Pulmonary artery endothelial cell (primary cell): ENCODE measurements at regions not wholly inside any gene's neighbourhood (a gene's known extent, or its start where the extent isn't known, plus 50 kb on each side); places are given as distances from the start of the nearest gene placed in this dataset.
"Not testable (repeated sequence)": the region's sequence is repeated elsewhere in the genome, so short reads cannot be mapped to it uniquely, and the experiment has no call there.

ENCODE experiments used
- DNase-seq: peaks from one replicate; pipeline ENCODE4 v3.0.0-alpha.2; 2011; ENCODE audit warnings: low read depth, low spot score

DNA sequence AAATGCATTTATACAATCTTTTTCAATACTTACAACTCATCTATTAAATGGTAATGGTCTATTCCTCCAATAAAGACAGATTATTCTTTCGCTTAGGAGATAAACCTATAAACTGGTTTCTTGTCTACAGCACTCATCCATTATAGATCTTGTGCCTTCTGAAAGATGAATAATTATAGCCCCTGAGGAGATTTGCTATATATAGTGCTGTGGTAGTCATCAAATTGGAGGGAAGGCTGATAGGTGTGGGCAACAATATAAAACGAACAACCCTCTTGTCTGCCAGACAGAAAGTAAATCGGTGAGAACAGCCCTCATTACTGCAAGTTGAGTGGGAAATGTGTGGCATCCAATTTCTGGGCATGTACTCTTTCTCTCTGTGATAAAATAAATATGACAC lies 292.5 kb upstream of the CNR1 start:
- no peak for DNase-seq

DNA sequence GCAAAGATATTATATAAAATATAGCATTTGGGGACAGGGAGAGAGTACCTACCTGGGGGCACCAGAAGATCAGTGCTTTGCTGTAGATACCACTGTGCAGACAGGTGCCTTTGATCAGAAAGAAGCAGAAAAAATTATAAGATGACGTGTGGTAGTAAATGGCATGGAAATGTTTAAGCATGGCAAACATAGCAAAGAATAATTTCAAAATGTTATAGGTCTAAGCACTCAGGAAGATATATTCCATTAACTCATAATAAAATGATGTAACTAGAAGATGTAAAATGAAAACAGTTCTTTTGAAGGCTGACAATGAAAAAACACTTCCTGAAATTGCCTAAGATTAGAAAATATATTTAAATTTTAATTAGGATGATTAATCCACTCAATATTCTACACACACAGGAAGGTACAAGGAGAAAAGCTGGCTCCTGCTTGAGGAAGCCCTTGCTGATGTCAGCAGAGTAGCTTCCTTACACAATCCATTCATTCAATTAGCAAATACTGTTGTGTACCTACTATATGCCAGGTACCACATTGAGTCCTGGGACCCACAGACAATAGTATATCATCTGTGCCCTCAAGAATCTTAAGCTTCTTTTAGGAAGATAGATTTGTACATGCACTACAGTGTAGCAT lies 290.2 kb upstream of the CNR1 start:
- DNase-seq, result no peak

DNA sequence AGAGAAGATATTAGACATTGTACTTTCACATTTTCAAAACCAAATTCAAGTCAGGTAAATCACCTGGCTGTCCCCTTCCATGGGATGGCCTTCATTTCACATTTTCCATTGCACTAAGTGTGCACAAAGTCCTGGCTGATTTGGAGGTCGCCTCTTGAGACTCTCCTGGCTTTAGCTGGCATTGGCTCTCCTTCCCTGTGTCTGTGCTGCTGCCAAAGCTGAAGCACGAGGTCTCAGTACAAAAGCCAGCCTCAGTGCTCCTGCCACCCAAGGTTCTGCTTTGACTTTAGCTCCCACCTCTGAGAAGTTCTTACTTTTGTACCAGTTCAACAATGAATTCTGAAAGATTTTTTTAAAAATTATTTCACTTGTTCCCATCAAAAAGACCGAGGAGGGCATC lies 289.2 kb upstream of the CNR1 start:
- no peak for DNase-seq

DNA sequence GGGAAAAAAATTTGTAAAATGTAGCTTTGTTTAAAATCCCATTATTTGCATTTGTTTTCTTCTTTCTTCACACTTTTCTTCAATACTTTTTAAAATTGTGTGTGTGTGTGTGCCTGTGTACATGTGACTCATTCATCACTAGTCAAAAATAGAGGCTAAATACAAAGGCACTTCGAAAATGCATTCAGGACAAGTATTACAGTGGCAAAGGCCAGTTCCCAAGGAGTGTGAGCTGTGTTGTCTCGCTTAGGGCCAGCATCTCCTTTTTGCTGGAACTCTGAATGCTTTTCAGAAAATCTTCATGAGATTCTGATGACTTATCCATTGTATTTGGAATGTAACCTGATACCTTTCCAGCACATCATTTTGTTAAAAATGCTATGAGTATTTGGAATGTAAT lies 288.5 kb upstream of the CNR1 start:
- DNase-seq, result no peak

DNA sequence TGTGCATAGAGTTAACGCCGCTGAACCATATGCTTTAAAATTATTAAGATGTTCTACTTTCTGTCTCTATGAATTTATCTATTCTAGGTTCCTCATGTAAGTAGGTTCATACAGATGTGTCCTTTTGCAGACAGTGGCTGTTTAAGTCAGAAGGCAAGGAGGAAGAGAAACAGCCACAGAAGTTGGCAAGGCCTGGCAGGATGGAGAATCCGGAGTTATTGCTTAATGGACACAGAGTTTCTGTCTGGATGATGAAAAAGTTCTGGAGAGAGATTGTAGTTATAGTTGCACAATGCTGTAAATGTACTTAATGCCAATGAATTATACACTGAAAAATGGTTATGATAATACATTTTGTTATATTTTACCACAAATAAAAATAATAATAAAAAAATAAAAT lies 283.6 kb upstream of the CNR1 start:
- no peak for DNase-seq

DNA sequence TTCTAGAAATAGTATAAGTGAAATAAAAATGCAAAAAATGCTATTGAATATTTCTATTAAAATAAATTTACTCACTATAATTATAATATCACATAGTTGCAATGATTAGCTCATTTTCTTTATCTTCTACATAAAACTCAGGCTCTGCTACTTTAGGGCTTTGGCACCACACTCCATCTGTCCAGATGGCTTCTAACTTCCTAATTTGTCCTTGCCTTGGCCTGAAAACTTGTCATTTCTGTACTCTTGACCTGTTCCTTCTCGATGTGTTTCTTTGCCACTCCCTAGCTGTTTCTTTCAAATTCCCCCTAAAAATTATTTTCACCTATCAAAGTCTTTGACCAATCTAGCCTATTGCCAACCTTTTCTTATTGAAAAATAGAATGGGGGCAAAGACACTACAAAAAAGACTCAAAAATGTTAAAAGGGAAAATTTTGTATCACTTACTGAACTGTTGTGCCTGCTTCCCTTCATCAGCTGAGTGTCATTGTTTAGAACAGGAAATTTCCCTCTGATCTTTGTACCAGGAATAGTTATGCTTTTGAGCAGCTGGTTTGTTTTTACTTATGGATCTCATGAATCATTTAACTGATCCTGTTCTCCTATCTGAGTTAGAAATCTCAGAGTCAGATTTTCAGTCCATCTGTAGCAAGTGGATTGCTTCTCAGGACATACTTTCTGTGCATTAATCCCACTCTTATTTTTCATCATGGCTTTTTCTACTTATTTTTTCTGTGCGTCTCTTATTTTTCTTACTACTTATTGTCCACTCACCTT lies 279.2 kb upstream of the CNR1 start:
- no peak for DNase-seq

DNA sequence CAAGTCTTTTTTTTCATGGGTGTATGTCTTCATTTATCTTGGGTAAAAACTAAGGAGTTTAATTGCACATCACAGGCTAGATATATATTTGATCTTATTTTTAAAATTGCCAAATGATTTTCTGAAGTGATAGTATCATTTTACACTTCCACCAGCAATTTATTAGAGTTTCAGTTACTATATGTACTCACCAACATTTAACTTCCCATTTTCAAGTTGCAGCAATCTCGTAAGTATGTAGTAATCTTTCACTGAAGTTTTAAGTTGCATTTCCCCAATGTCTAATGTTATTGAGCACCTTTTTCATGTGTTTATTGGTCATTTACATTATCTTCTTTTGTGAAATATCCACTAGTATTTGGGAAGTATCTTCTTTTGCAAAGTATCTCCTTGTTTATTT lies 277.4 kb upstream of the CNR1 start:
- DNase-seq, result no peak

DNA sequence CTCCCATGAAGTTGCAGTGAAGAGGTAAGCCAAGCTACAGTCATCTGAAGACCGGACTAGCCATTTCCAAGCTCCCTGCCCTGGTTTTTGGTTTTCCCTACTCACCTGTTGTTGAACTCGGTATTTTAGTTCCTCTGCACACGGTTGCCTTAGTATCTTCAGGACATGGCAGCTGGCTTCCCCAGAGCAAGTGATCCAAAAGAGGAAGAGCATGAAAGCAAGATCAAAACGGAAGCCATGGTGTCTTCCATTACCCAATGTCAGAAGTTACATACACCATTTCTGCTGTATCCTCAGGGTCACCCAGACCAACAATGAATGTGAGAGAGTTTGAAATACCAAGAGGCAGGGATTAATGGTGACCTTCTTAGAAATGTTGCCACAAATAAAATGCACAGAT lies 276.6 kb upstream of the CNR1 start:
- DNase-seq, result no peak

DNA sequence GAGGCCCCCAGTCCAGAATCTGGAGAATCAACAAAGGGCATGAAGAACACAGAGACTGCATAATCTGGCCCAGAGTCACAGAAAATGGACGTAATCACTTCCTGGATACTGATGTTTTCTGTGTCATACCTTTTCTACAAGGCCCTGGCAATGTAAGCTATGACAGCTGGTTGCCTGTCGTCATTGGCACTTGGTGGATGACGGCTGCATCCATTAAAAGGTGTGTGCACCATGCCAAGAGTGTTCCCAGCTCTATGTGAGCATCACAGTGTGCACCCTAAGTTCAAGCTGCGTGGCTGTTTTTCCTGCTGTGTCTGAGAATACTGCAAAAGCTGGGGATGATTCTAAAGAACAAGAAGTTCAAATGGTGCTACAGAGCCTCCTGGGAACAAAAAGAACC lies 275.2 kb upstream of the CNR1 start:
- DNase-seq, result no peak

DNA sequence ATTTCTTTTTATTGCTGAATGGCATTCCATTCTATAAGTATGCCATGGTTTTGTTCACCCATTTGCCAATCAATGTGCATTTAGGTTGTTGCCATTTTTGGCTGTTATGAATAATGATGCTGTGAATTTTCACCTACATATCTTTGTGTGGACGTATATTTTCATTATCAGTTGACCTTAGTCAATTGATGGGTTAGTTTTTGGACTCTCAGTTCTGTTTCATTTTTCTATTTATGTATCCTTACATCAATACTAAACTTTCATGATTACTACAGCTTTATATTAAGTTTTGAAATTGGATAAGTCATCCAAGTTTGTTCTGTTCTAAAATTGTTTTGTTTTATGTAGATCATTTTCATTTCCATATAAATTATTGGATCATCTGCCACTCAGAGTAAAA lies 261.9 kb upstream of the CNR1 start:
- no peak for DNase-seq

DNA sequence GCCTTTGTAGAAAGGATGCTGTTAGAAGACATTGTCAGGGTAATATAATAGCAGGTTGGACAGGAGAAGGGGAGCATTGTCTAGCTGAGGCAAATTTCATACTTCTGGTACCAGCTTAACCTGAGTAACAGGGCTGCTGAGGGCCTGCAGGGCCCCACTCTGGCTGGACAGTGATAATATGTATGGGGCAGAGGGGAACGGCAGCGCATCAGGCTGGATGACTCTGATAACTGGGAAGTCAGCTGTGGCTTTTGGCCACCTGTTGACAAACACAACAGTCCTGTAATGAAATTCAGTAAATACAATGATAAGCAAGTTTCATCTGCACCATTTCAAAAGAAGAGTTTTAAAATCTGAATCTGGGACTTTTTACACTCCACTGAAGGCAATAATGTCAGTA lies 259.9 kb upstream of the CNR1 start:
- no peak for DNase-seq

DNA sequence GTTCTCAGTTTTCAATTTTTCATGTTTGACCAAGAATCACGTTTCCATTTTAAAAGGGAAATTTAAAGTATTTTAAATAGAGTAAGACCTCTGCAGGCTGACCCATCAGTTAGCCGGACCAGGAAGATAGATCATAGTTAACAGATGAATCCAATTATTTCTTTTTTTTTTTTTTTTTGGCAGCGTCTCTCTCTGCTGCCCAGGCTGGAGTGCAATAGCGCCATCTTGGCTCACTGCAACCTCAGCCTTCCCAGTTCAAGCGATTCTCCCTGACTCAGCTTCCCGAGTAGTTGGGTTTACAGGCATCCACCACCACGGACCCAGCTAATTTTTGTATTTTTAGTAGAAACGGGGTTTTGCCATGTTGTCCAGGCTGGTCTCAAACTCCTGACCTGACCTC lies 256.7 kb upstream of the CNR1 start:
- DNase-seq, result no peak

DNA sequence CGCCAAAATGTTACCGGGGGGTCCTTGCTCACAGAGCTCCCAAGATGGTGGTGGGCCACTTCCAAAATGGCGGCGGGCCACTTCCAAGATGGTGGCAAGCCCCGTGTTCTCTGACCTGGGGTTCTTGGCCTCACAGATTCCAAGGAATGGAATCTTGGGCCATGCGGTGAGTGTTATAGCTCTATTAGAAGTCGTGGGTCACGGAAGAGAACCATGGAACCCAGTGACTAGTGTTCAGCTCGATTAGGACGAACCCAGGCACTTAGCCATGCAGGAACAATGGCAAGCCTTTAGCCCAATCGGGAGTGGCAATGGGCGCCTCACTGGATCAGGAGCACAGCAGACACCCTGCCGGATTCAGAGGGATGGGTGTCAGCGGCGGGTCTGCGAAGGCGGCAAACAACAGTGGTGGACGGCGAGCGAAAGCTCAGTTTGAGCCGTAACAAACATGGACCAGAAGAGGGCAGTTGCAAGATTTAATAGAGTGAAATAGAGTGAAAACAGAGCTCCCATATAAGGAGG lies 254.9 kb upstream of the CNR1 start:
- DNase-seq, result not testable (repeated sequence)

DNA sequence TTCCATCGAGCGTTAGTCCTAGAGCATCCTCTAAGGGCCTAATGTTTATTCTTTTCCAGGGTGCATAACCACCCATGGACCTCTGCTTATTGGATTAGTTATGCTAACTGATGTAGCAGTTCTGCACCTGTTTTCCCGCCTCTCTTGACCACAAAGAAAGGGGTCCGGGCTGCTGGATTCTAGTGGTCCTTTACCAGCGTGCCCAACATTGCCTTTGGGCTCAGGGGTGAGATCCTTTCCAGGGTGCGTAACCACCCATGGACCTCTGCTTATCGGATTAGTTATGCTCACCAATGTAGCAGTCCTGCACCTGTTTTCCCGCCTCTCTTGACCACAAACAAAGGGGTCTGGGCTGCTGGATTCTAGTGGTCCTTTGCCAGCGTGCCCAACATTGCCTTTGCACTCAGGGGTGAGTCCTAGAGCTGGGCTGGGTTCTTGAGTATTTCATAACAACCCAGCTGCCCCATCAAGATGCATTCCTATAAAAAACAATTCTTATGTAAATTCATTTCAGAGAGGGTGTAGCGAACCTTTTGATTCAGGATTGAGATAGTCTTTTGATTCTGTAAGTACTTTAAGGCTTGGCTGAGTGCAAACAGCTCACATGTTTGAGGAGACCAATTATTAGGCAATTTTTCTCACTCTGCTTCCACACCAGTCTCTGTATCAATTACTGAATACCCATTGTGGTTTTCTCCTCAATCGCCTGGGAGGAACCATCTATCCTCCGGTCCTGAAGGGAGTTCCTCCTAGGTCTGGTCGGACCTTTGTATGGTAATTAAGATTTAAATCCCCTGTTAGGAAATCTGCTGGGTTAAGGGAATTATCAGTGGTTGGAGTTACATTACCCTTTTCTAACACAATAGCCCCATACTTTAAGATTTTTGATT lies 253.0 kb upstream of the CNR1 start:
- not testable (repeated sequence) for DNase-seq

DNA sequence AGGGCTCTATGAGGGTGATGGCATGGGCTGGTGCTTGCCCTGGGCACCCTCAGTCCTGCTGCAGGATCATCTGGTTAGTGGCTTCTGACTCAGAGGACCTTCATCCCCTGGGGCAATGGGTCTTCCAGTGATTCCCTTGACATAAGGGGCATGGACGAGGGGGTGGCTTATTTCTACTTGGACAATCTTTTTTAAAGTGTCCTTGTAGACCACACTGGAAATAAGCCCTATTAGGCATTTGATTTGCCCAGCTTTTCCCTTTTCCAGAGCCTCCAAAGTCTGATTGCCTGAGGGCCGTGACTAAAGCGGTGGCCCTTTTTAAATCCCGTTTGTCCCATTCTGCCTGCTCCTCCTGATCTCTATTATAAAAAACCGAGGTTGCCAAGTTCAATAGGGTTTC lies 251.2 kb upstream of the CNR1 start:
- not testable (repeated sequence) for DNase-seq

DNA sequence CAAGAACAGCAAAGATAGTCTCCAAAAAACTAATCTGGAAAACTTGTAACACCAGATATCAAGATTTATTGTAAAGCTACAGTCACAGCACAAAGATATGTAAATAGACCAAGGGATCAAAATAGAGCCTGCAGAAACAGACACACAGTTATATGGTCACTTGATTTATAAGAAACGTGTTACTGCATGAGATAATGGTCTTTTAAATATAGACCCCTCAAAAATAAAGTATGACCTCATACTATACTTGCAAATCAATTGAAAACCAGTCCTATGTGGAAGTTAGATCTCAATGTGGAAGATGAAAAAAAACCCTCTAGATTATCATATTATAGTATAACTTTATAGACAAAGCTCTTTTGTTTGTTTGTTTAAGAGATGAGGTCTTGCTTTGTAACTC lies 247.3 kb upstream of the CNR1 start:
- DNase-seq, result no peak

DNA sequence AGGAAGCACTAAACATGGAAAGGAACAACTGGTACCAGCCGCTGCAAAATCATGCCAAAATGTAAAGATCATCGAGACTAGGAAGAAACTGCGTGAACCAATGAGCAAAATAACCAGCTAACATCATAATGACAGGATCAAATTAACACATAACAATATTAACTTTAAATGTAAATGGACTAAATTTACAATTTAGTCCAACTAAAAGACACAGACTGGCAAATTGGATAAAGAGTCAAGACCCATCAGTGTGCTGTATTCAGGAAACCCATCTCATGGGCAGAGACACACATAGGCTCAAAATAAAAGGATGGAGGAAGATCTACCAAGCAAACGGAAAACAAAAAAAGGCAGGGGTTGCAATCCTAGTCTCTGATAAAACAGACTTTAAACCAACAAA lies 242.2 kb upstream of the CNR1 start:
- not testable (repeated sequence) for DNase-seq

DNA sequence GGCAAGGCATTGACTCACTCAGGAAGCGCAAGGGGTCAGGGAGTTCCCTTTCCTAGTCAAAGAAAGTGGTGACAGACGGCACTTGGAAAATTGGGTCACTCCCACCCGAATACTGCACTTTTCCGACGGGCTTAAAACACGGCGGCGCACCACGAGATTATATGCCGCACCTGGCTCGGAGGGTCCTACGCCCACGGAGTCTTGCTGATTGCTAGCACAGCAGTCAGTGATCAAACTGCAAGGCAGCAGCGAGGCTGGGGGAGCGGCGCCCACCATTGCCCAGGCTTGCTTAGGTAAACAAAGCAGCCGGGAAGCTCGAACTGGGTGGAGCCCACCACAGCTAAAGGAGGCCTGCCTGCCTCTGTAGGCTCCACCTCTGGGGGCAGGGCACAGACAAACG lies 240.5 kb upstream of the CNR1 start:
- not testable (repeated sequence) for DNase-seq

DNA sequence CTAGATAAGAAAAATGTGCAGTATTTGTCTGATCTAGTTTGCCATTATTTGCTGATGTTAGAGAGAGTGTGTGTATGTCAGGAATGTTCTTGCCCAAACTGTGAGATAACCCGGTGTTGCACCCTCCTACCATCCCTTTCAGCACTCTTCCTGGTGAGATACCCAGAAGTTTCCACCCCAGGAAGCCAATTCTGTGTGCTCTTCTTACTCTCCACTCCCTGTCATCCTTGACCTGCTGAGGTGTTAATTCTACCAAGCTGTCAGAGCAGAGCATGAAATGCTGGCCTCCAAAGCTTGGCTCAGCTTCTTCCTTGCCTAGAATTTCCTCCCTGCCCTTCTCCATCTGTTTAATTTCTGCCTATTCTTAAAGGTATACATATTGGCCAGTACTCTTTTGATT lies 237.3 kb upstream of the CNR1 start:
- DNase-seq, result no peak

DNA sequence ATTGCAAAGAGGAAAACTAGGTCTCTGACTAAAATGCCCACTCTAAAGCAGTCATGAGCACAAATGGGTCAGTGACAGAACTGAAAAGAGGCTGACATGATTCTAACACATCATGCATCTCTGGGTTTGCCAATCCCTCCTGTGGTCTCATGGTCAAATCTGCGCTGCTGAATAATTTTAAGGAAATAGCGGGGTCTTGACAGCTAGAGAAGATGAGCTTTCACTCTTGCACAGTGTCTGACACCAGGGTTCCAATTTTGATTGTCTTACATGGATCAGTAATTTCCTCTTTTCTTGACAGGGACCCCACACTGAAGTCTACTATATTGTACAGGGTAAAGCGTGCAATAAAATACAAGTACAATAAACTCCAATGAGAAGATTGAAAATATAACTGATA lies 236.8 kb upstream of the CNR1 start:
- DNase-seq, result no peak

DNA sequence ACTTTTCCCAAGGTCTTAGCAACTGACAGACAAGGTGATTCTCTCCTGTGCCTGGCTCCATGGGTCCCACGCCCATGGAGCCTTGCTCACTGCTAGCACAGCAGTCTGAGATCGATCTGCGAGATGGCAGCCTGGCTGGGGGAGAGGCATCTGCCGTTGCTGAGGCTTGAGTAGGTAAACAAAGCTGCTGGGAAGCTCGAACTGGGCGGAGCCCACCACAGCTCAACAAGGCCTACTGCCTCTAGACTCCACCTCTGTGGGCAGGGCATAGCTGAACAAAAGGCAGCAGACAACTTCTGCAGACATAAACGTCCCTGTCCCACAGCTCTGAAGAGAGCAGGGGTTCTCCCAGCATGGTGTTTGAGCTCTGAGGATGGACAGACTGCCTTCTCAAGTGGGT lies 224.9 kb upstream of the CNR1 start:
- DNase-seq, result not testable (repeated sequence)

DNA sequence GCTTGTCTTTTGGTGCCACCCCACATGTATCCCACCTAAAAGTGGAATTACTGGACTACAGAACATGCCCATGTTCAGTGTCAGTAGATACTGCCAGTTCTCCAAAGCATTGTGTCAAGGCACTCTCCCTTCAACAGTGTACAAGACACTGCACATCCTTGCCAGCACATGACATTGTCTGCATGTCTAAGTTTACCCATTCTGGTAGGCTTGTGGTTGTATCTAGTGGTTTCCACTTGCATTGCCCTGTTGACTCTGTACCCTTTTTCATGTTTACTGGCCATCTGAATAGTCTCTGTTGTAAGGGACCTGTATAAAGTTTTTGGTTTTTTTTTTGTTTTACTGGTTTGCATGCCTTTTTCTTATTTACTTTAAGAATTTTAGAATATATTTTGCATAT lies 222.4 kb upstream of the CNR1 start:
- no peak for DNase-seq
